SHP77 (cell line): ENCODE measurements at regions not wholly inside any gene's neighbourhood (a gene's known extent, or its start where the extent isn't known, plus 50 kb on each side); places are given as distances from the start of the nearest gene placed in this dataset.
A peak's percentile ranks its signal among the peaks of the same experiment; 100 is the strongest.
"Not testable (repeated sequence)": the region's sequence is repeated elsewhere in the genome, so short reads cannot be mapped to it uniquely, and the experiment has no call there.

ENCODE experiments used
- DNase-seq, 2 experiments: peaks; one replicate each; lab custom pipeline; 2025; lab: John Stamatoyannopoulos, UW

DNA sequence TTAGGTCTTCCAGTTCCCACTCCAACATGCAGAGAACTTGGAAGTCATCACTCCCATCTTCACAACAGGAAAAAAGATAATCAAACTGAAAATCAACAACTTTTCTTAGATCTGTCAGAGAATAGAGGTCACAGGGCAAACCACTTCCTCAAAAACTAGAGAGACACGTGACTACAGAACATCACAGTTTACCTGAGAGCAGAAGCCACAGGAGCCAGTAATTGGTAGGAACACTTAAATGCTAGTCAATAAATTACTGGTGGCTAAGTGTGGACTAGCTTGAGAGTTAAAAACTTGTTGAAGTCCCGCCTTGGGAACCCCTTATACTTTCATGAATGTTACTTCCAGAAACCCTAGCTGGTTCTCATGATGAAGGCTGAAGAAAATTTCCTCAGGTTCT is 81.1 kb downstream of the THSD1 start:
- not testable (repeated sequence) for DNase-seq

DNA sequence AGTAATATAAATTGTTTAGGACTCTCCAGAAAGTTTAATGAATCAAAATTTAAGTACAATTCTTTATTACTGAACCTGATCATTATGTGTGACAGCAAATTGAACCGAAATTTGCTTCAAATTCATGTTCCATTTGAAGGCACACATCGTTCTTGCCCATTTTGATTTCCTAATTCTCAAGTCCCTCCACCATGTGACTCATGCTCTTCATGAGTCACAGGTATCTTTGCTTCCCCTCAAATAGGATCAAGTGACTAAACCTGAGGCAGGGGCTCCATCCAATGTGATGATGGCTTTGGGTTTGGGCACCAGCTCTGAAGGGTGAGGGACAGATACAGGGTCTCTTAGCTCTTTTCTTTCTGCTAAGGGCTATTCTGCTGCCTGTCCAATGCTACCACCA is 86.1 kb downstream of the THSD1 start:
- DNase-seq: no peak

DNA sequence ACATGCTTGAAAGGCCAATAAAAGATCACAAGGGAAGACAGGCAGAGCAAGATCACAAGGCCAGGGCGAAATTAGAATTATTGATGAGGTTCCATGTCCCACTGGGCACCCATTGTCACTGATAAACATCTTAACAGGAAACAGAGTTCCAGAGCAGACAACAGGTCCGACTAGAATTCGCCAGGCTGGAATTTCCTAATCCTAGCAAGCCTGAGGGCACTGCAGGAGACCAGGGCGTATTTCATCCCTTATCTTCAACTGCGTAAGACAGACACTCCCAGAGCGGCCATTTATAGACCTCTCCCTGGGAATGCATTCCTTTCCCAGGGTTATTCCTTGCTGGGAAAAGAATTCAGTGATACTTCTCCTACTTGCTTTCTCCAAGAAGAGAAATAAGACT is 96.1 kb downstream of the THSD1 start:
- DNase-seq: not testable (repeated sequence)

DNA sequence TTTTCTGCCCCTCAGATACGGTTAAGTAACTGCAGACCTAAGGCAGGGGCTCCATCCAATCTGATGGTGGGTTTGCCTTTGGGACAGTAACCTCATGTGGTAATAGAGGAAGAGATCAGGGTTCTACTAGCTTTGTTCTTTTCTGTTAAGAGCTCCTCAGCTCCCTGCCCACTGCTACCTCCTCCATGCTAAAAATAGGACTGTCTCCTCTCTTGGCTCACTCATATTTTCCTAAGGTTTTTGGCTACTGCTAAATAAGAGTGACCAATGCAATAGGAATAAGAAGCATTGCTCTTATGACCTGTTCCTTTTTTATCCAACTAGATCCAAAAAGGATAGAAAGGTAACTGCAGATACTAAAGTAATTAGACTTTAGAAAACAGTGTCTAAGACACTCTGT is 99.6 kb downstream of the THSD1 start:
- not testable (repeated sequence) for DNase-seq

DNA sequence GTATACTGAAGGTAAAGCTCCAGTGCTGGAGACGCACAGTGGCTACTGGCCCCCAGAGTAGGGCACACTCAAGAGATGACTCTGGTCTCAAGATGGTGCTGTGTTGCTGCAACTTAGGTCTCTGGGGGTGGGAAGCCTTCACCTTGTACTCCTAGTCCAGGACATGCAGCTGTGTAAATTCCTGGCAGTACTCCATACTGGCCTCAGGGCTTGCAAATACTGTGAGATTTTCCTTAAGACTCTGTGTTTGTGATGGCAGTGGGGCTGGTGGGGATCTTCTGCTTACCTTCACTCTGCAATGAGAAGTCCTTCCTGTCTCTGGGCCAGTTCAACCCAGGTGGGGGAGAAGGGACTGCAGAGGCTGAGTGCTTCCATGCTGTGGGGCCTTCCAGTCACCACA is 102.9 kb downstream of the THSD1 start:
- not testable (repeated sequence) for DNase-seq

DNA sequence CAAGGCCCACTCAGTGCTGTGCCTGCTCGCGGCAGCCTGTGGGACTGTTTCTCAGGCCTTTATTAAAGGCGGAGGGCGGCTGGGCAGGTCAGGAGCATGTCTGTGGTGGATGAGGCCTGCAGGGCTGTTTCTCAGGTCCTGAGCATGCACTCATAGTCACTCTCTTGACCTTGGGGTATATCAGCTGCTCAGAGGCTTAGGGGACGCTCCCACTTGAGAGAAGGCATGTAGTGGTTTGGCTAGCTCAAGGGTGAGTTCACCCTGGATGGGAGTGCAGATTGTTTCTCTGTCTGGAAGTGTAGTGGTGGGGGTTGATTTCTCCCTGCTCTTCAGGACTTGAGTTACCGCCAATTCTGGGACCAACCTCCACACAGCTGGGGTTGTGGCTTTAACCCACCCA is 103.3 kb downstream of the THSD1 start:
- not testable (repeated sequence) for DNase-seq

DNA sequence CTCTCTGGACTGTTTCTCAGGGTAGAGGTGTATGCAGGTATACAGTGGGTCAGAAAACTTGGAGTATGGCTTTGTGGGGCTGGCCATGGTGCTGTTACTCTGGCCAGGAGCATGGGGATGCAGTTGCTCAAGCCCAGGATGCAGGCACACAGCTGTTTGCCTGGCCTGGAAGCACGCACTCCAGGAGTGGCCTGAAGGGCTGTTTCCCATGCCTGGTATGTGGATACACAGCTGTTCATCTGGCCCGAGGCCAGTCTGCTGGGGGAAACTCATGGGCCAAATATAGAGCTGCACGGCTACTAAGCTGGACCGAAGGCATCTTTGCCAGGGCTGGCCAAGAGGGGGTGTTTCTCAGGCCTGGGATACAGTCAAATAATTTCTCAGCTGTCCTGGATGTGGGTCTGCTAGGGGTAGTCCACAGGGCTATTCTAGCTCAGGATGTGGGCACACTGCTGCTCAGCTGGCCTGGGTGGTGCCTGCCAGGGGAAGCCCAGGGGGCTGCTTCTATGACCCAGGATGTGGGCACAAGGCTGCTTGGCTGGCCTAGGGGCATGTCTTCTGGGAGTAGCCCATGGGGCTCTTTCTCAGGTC is 104.1 kb downstream of the THSD1 start:
- not testable (repeated sequence) for DNase-seq

DNA sequence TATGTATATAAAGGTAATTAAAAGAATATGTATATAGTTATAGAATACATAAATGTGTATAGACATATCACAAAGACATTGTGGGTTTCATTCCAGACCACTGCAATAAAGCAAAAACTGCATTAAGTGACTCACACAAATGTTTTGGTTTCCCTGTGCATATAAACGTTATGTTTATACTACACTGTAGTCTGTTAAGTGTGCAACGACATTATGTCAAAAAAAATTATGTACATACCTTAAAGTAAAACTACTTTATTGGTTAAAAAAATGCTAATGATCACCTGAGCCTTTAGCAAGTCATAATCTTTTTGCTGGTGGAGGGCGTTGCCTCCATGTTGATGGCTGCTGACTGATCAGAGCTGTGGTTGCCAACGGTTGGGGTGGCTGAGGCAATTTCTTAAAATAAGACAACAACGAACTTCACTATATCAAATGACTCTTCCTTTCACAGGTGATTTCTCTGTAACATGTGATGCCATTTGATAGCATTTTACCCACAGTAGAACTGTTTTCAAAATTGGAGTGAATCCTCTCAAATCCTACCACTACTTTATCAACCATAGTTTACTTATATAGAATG is 107.8 kb downstream of the THSD1 start:
- DNase-seq: not testable (repeated sequence)

DNA sequence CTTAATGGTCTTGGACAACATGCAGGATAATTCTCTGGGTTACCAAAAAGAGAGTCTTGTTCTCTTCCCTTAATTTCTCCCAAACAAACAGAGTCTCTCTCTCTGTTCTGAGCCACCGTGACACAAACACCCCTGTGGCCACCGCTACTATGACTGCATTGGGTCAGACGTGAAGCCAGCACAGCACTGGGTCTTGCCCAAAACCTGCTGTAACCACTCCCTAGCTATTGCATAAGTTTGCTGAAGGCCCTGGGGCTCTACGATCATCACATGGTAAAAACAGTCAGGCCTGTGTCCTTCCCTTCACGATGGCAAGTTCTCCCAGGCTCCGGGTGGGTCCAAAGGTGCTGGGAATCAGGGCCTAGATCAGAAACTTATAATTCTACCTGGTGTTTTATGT is 117.1 kb downstream of the THSD1 start:
- not testable (repeated sequence) for DNase-seq

DNA sequence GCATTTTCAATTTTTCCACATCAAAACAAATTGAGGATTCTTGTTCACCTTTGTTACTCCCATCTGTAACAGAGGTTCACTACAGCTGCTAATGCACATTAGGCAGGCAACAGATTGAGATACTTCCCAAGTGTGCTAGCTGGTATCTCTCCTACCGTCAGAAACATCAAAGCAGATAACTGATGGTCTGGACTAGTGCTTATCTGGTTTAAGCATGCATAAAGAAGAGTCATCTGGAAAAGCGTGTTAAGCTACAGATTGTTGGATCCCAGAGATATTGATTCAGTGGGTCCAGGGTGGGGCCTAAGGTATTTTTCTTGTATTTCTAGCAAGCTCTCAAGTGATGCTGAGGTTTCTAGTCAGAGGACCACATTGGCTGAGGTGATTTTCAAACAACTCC is 122.0 kb upstream of the NEK3 start:
- DNase-seq: not testable (repeated sequence)

DNA sequence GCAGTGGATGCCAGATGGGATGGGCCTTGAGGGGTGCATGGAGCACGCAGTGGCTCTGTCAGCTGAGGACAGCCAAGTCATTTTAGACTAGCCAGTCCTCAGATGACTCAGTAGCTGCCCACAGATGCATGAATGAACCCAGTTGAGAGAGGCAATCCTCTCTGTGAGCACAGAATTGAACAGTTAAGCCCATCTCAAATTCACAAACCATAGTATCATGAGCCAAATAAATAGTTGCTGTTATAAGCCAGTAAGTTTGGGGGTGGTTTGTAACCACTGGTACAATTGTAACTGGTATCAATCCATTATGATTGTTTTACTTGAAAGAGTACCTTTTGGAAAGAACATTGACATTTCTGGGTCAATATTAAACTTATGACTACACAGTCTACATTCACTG is 120.0 kb upstream of the NEK3 start:
- DNase-seq: not testable (repeated sequence)

DNA sequence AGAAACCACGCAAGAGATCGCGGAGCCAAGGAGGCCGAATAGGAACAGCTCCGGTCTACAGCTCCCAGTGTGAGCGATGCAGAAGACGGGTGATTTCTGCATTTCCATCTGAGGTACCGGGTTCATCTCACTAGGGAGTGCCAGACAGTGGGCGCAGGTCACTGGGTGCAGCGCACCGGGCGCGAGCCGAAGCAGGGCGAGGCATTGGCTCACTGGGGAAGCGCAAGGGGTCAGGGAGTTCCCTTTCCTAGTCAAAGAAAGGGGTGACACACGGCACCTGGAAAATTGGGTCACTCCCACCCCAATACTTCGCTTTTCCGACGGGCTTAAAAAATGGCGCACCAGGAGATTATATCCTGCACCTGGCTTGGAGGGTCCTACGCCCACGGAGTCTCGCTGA is 94.9 kb upstream of the NEK3 start:
- not testable (repeated sequence) for DNase-seq

DNA sequence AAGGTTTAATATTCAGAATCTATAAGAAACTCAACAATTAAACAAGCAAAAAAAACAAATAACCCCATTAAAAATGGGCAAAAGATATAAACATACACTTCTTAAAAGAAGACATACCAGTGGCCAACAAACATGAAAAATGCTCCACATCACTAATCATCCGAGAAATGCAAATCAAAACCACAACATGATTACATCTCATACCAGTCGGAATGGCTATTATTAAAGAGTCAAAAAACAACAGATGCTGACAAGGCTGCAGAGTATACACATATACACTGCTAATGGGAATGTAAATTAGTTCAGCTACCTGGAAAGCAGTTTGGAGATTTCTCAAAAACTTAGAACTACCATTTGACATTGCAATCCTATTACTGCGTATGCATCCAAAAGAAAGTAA is 81.4 kb upstream of the NEK3 start:
- DNase-seq: not testable (repeated sequence)

DNA sequence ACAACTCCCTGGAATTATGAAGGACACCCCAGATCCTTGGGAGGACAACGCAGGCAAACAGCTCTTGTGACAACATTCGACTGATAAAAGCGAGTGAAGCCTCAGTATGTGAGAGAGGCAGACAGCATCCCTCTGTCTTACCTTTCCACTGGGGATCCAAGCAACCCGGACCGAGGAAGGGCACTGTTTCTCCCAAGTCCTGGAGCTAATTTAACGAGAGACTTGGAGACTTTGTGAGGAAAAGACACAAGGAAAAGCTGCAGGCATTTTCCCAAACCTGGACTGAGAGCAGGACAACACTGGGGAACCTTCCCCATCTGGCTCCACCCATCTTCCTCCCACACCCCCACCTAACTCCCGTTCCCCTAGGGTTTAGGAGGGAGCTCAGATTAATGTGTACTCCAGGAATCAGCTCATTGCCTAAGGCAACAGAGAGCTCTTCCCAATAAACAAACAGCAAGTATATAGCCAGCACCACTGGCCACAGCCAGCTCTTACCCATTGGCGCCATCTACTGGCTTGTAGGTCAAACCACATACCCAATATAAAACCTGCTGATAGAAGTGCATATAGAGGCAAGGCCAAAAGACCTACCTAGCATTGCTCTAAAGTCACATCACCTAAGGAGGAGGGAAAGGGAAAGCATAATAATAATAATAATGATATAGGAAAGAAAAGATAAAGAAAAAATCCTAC is 76.7 kb upstream of the NEK3 start:
- peak; percentile 27 to 42 for DNase-seq

DNA sequence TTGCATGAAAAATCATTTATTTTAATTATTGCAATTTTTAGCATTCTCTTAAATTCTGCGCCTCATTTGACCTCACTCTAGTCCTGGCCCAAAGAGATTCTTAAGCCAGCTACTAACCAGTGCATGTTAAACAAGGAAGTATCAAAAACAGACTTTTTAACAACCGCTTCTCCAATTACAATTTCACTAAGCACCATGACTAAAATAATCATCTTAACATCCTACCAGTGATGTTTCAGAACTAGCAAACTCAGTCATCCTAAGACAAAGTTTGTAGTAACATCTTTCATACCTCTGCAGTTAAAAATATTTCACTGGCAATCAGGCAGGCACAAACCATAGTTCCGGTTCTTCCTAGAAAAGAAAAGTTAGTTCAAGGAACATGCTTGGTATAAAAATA is 75.5 kb upstream of the NEK3 start:
- not testable (repeated sequence) for DNase-seq

DNA sequence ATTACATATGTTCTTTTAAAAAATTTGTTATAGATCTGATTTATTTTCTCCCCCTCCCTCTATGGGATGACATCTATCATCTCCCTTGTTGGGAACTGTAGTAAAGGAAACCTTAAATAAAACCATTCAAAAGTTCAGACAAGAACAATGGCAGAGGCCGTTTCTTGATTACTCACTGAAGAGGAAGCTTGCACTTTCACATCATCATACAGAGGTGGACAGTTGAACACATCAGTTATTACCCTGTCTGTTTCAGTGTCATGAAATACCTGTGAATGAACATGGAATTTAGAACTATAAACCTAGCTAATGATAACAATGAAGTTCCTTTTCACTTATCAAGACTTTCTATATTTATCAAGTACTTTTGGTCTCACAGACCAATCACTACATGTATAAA is 63.7 kb upstream of the NEK3 start:
- not testable (repeated sequence) for DNase-seq

DNA sequence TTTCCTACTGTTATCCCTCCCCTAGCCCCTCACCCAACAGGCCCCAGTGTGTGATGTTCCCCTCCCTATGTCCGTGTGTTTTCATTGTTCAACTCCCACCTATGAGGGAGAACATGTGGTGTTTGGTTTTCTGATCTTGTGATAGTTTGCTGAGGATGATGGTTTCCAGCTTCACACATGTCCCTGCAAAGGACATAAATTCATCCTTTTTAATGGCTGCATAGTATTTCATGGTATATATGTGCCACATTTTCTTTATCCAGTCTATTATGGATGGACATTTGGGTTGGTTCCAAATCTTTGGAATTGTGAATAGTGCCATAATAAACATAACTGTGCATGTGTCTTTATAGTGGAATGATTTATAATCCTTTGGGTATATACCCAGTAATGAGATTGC is 54.5 kb upstream of the NEK3 start:
- not testable (repeated sequence) for DNase-seq

DNA sequence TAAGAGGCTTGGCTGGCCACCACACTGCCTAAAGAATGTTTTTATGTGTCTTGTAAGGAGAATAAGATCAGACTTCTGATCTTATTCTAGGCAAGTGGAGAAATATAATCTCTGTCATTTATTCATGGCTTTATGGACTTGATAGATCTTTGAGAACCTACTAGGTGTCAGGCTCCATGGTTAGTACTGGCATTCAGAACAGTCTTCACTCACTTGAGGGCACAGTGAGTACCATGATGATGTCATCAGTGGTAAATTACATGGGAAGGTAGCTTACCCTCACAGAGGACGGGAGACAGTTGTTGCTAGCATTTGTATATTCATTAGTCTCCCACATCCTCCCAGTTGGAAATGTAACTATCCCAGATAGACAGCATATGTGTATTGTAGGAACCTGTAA is 53.5 kb upstream of the NEK3 start:
- not testable (repeated sequence) for DNase-seq

DNA sequence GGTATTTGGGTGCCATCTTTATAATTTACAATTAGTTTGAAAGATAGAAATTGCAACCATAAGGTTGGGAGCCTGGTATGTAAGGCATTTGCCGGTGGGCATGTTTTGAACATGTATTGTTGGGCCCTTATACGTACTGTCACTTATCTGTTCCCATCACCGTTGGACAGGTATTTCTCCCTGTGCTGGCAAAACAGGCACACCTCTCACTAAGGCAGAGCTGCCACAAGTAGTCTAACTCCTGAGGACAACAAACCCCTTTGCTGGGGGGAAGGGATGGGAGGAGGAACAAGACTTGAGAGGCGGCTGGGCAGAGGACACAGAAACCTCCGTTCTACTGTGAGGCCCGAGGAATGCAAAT is 52.0 kb upstream of the NEK3 start:
- DNase-seq: not testable (repeated sequence)

DNA sequence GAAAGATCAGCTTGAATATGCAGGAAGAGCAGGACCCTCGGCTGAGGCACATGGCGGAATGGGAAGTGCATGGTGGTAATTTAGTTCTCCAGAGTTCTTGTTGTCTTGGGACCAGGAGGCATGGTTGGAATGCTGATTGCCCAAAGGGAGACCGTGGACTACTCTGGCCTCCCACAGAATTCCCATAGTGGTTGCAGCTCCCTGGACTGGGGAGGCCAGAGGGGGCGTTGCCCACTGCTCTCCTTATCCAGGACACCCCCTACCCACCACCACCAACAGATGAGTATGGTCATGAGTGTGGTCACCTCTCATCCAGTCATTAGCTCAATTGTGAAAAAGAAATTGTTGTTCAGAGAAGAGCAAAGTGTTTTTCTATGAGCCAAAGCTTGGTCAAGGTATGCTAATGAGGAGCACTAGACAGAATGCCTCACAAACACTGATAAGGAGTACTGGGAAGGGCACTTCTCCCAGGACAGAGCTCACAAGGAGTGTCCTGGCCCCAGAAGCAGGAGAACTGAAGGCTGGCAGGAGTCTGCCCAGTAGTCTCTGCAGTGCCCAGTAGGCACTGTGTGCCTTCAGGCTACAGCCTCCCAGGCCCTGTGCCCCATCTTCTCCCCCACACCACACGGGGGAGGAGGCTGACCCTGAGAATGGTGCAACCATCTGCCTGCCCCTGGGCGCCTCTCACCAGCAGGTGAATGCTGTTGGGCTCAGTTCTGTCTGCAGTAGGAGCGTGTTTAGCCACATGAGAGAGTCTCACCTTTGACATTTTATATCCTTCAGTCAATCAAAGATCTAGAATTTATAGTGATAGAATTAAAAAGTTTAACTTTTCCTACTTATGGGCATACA is 51.4 kb upstream of the NEK3 start:
- DNase-seq: not testable (repeated sequence)
